Posterior vena cava (tissue), 2 donors: ENCODE measurements at regions not wholly inside any gene's neighbourhood (a gene's known extent, or its start where the extent isn't known, plus 50 kb on each side); places are given as distances from the start of the nearest gene placed in this dataset.

Source experiments
- DNase-seq: peaks from one replicate; pipeline ENCODE4 v3.0.0-alpha.2; 2020; ENCODE audit warnings: low spot score
- intact Hi-C, 2 donors: fragments of 100-400 bp; cut with DNase I; formaldehyde crosslinking; loops; one replicate each; pipeline versions ENCODE4 v1.14.1 to v1.14.2; 2022 to 2023
- donor health status: DM: yes; HTN: yes; CAD: no.
- donor health status: DM: yes; HTN: yes; CAD: no.

GRCh38 chr9:7970681-7971330 is 171.2 kb upstream of the DMAC1 start:
- no peak for DNase-seq
- intact Hi-C loops, result no loop called here

GRCh38 chr9:7968687-7969086 is 169.1 kb upstream of the DMAC1 start:
- DNase-seq, result no peak
- intact Hi-C loops, result no loop called here

GRCh38 chr9:7967851-7968250 is 168.3 kb upstream of the DMAC1 start:
- DNase-seq, result no peak
- intact Hi-C loops, result no loop called here

- no peak for DNase-seq
Observed at GRCh38 chr9:7967093-7967827, 167.7 kb upstream of the DMAC1 start.

GRCh38 chr9:7965063-7965462 is 165.5 kb upstream of the DMAC1 start:
- DNase-seq, result no peak
- intact Hi-C loops, result no loop called here

More at GRCh38 chr9:7967093-7967827, 167.7 kb upstream of the DMAC1 start:
- intact Hi-C loops, result no loop called here

GRCh38 chr9:7963026-7963425 is 163.4 kb upstream of the DMAC1 start:
- DNase-seq, result no peak
- intact Hi-C loops, result no loop called here

GRCh38 chr9:7961076-7961475 is 161.5 kb upstream of the DMAC1 start:
- intact Hi-C loops, result no loop called here
- DNase-seq, result no peak

GRCh38 chr9:7960320-7961050 is 160.9 kb upstream of the DMAC1 start:
- intact Hi-C loops, result no loop called here
- DNase-seq, result no peak

- no peak for DNase-seq
- intact Hi-C loops, result no loop called here
Observed at GRCh38 chr9:7957803-7958202, 158.2 kb upstream of the DMAC1 start.

GRCh38 chr9:7947577-7947976 is 148.0 kb upstream of the DMAC1 start:
- DNase-seq, result no peak
- intact Hi-C loops, result no loop called here

GRCh38 chr9:7946458-7946857 is 146.9 kb upstream of the DMAC1 start:
- intact Hi-C loops, result no loop called here
- DNase-seq, result no peak

GRCh38 chr9:7944572-7944971 is 145.0 kb upstream of the DMAC1 start:
- no peak for DNase-seq
- intact Hi-C loops, result no loop called here

GRCh38 chr9:7937761-7938491 is 138.3 kb upstream of the DMAC1 start:
- DNase-seq, result no peak
- intact Hi-C loops, result no loop called here

- no peak for DNase-seq
- intact Hi-C loops, result no loop called here
Observed at GRCh38 chr9:7936996-7937395, 137.4 kb upstream of the DMAC1 start.

- intact Hi-C loops, result no loop called here
- no peak for DNase-seq
Observed at GRCh38 chr9:7936163-7936562, 136.6 kb upstream of the DMAC1 start.

- no peak for DNase-seq
- intact Hi-C loops, result no loop called here
Observed at GRCh38 chr9:7935681-7936080, 136.1 kb upstream of the DMAC1 start.

- intact Hi-C loops, result no loop called here
Observed at GRCh38 chr9:7932767-7933166, 133.2 kb upstream of the DMAC1 start.

GRCh38 chr9:7930613-7931012 is 131.0 kb upstream of the DMAC1 start:
- DNase-seq, result no peak

More at GRCh38 chr9:7932767-7933166, 133.2 kb upstream of the DMAC1 start:
- no peak for DNase-seq

GRCh38 chr9:7921545-7922197 is 122.1 kb upstream of the DMAC1 start:
- no peak for DNase-seq
- intact Hi-C loops, result no loop called here

More at GRCh38 chr9:7930613-7931012, 131.0 kb upstream of the DMAC1 start:
- intact Hi-C loops, result no loop called here
